Gastroesophageal sphincter (tissue), 3 donors: ENCODE measurements at regions not wholly inside any gene's neighbourhood (a gene's known extent, or its start where the extent isn't known, plus 50 kb on each side); places are given as distances from the start of the nearest gene placed in this dataset.

Source experiments
- POLR2A ChIP-seq, 2 donors: fragments of 450-650 bp; IDR thresholded peaks; one replicate each; pipeline ENCODE4 v1.6.1; 2017; ENCODE audit warnings: antibody characterized with exemption in 2 of 2, mild to moderate bottlenecking in 2 of 2, moderate library complexity in 1 of 2
- POLR2AphosphoS5 ChIP-seq: sonication (generic); formaldehyde crosslinking; IDR thresholded peaks from one replicate; pipeline ENCODE4 v1.6.1; 2017; ENCODE audit warnings: antibody characterized with exemption
- TF ChIP-seq, protein P1 (sequence below), 4 experiments: fragments of 200-600 bp in 2 of 4; fragments of 450-650 bp in 2 of 4; sonication (generic) in 1 of 4; IDR thresholded peaks; one replicate each; pipeline ENCODE4 v1.5.1; 2017 to 2019; ENCODE audit warnings: antibody characterized with exemption in 4 of 4, mild to moderate bottlenecking in 2 of 4, moderate library complexity in 2 of 4

DNA sequence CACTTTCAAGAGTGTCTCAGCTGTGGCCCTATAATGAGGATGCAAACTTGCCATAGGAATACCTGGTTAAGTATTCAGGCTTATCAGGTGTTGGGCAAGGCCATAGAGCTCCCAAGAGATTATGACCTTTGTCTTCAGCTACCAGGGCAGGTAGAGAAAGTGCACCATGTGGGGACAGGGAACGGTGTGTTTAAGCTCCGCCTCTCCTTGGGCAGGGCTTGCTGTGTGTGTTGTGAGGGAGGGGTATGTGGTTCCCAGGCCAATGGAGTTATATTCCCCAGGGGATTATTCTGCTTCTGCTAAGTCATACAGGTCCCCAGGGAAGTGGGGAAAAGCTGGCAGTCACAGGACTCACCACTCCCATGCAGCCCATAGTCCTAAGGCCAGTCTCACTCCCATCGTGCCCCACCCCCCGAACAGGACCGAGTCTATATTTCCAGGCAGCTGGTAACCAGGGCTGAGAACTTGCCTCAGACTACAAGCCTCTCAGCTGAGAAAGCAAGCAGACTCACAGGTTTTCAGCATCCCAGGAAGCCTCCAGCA is 660.2 kb downstream of the HTR1B start:
- TF ChIP-seq POLR2AphosphoS5 = no peak
- TF ChIP-seq, protein P1, sequence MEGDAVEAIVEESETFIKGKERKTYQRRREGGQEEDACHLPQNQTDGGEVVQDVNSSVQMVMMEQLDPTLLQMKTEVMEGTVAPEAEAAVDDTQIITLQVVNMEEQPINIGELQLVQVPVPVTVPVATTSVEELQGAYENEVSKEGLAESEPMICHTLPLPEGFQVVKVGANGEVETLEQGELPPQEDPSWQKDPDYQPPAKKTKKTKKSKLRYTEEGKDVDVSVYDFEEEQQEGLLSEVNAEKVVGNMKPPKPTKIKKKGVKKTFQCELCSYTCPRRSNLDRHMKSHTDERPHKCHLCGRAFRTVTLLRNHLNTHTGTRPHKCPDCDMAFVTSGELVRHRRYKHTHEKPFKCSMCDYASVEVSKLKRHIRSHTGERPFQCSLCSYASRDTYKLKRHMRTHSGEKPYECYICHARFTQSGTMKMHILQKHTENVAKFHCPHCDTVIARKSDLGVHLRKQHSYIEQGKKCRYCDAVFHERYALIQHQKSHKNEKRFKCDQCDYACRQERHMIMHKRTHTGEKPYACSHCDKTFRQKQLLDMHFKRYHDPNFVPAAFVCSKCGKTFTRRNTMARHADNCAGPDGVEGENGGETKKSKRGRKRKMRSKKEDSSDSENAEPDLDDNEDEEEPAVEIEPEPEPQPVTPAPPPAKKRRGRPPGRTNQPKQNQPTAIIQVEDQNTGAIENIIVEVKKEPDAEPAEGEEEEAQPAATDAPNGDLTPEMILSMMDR (IDR thresholded peaks at IDR 0.05) = no peak
- TF ChIP-seq POLR2A (IDR thresholded peaks at IDR 0.05) = no peak
